Muscle of leg (tissue), 3 donors: ENCODE measurements at regions not wholly inside any gene's neighbourhood (a gene's known extent, or its start where the extent isn't known, plus 50 kb on each side); places are given as distances from the start of the nearest gene placed in this dataset.

Experiments
- DNase-seq: peaks from one replicate; pipeline ENCODE4 v3.0.0; 2013
- H3K27ac ChIP-seq: one replicate; pipeline ENCODE4 v1.5.1; 2013; ENCODE audit warnings: mild to moderate bottlenecking, low read length, control low read depth
- H3K27me3 ChIP-seq: one replicate; pipeline ENCODE4 v1.6.1; 2013; ENCODE audit warnings: low read length; ENCODE audit not compliant: control insufficient read depth, insufficient read depth
- H3K36me3 ChIP-seq: one replicate; pipeline ENCODE4 v1.6.1; 2013; ENCODE audit warnings: low read length; ENCODE audit not compliant: control insufficient read depth, insufficient read depth
- H3K4me1 ChIP-seq: one replicate; pipeline ENCODE4 v1.6.1; 2013; ENCODE audit warnings: low read length; ENCODE audit not compliant: control insufficient read depth, insufficient read depth
- H3K4me3 ChIP-seq: one replicate; pipeline ENCODE4 v1.5.1; 2013; ENCODE audit warnings: low read length, control low read depth
- H3K9me3 ChIP-seq: replicated peaks from 2 replicates; pipeline ENCODE4 v1.6.1; 2013; ENCODE audit warnings: low read depth, low read length; ENCODE audit not compliant: control insufficient read depth
- WGBS: methylation state at CpG from one replicate; pipeline ENCODE4 v1.1.5; 2013; ENCODE audit warnings: missing lambda C conversion rate; ENCODE audit not compliant: insufficient coverage; 5-methylcytosine and 5-hydroxymethylcytosine counted together

DNA sequence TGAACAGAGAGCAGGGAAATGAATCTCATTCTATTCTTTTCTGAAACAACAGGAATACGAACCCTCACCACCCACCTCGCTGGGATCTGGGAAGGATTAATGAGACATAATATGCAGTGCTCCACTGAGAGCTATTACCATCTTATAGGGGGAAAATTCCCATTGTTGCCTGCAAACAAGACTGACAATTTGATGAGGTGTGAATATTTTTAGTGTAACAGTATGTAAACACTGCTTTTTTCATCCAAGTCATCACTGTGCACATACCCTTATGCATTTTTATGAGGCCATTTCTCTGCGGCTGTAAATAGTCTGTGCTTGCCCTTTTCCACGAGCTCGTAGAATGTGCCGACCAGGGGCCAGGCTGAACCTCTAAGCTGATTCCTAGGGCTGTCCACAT lies 285.6 kb upstream of the CPEB2 start:
- 33% methylated on average over 1 of the region's 6 CpGs for WGBS

GRCh38 chr4:14719053-14719452 lies 283.2 kb upstream of the CPEB2 start:
- no peak overlapping the region for H3K27ac ChIP-seq
- H3K4me1 ChIP-seq, result no peaks in the 10 kb centered on the region
- H3K4me3 ChIP-seq, result no peak overlapping the region
- no peaks in the 10 kb centered on the region for H3K9me3 ChIP-seq
- H3K36me3 ChIP-seq, result no peaks in the 10 kb centered on the region
- 100% methylated on average over 1 of the region's 3 CpGs for WGBS
- no peak for DNase-seq
- no peaks in the 10 kb centered on the region for H3K27me3 ChIP-seq

More for the DNA sequence above, 285.6 kb upstream of the CPEB2 start:
- Histone ChIP-seq H3K27ac (no peak overlapping the region), H3K9me3 (no peaks in the 10 kb centered on the region), H3K27me3 (no peaks in the 10 kb centered on the region), H3K4me1 (no peaks in the 10 kb centered on the region), H3K36me3 (no peaks in the 10 kb centered on the region), H3K4me3 (no peak overlapping the region)
- DNase-seq, result peak; percentile 14

- H3K36me3 ChIP-seq, result no peaks in the 10 kb centered on the region
- no peak overlapping the region for H3K4me3 ChIP-seq
- H3K27ac ChIP-seq, result no peak overlapping the region
- no peaks in the 10 kb centered on the region for H3K4me1 ChIP-seq
- peaks cover 2% of the 10 kb centered on the region for H3K9me3 ChIP-seq
- 56% methylated on average over 1 of the region's 3 CpGs for WGBS
- H3K27me3 ChIP-seq, result no peaks in the 10 kb centered on the region
- DNase-seq, result no peak
Measured at GRCh38 chr4:14726441-14726840, 275.8 kb upstream of the CPEB2 start.

- H3K9me3 ChIP-seq, result peaks cover 2% of the 10 kb centered on the region
- no peak overlapping the region for H3K4me3 ChIP-seq
- WGBS, result no CpG with 5 or more reads among the region's 4 CpGs
- no peak for DNase-seq
- H3K4me1 ChIP-seq, result no peaks in the 10 kb centered on the region
- H3K27me3 ChIP-seq, result no peaks in the 10 kb centered on the region
- no peaks in the 10 kb centered on the region for H3K36me3 ChIP-seq
- H3K27ac ChIP-seq, result no peak overlapping the region
Measured at GRCh38 chr4:14726877-14727361, 275.4 kb upstream of the CPEB2 start.

DNA sequence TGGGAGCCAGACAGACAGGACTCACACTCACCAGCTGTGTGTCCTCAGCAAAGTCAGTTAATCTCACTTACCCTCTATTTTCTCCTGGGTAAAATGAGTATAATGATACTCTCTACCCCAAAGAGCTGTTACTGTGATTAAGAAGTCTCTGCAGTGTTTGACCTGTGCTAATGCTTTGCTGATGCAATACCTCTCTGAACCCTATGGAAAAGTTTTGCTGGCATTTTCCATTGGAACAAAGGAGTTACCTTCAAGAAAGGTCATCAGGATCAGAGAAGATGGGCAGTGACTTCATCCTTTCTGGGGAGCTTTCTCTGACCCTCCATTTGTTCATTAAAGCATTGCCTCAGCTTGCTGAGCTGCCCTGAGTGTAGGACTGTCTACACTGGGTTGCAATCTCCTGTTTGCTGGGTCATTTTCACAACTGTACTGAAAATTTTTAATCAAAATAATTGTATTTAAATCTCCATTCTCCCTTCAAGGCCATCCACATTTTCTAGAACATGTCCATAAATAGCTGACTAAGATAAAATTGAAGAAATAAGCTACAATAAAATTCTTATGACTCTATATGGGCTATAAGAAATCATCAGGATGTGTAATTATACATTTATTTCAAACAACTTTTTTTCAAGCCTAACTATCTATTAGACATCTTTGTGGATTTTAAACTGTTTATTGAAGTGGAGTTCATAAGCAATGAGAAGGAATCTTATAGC lies 272.8 kb upstream of the CPEB2 start:
- Histone ChIP-seq H3K4me1 (no peaks in the 10 kb centered on the region), H3K27me3 (no peaks in the 10 kb centered on the region), H3K36me3 (no peaks in the 10 kb centered on the region), H3K9me3 (peaks cover 2% of the 10 kb centered on the region), H3K4me3 (no peak overlapping the region), H3K27ac (no peak overlapping the region)
- DNase-seq, result no peak

- Histone ChIP-seq H3K27ac (no peak overlapping the region), H3K9me3 (no peaks in the 10 kb centered on the region), H3K27me3 (no peaks in the 10 kb centered on the region), H3K4me3 (no peak overlapping the region), H3K36me3 (no peaks in the 10 kb centered on the region), H3K4me1 (no peaks in the 10 kb centered on the region)
- no CpG with 5 or more reads among the region's 1 CpG for WGBS
- no peak for DNase-seq
Measured at GRCh38 chr4:14742054-14742453, 260.2 kb upstream of the CPEB2 start.

DNA sequence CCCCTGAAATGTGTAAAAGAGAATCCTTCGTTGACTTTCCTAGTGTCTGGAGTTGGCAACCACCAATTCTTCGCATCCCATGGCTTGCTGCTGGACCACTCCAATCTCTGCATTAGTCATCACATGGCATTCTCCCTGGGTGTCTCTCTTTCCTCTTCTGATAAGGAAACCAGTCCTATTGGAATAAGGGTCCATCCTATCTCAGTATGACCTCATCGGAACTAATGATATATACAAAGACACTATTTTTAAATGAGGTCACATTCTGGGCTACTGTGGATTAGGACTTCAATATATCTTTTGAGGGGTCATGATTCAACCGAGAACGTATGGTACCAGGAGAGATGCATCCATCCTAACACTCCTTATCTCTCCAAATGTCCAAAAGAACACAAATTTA lies 259.1 kb upstream of the CPEB2 start:
- Histone ChIP-seq H3K27ac (no peak overlapping the region), H3K4me3 (no peak overlapping the region), H3K27me3 (no peaks in the 10 kb centered on the region), H3K4me1 (no peaks in the 10 kb centered on the region), H3K36me3 (no peaks in the 10 kb centered on the region), H3K9me3 (no peaks in the 10 kb centered on the region)
- WGBS, result 80% methylated on average over 1 of the region's 5 CpGs
- DNase-seq, result no peak

DNA sequence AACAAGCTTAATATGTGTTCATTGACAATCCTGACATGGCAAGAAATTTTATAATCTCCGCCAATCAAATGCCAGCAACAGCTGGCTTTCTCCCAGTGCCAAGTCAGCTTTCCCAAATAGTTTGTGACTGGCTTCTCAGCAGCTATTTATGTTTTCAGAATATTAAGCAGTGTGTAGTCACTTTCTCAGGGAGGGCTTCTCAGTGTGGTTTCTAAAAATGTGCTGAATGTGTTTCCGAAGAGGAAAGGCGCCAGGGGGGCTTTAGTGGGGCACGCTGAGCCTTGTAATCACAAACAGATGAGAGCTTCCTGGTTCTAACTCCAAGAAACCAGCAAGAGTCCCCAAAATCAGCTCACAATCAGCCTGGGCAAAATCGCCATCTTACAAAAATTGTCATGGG lies 258.7 kb upstream of the CPEB2 start:
- no peak overlapping the region for H3K4me3 ChIP-seq
- peak; percentile 5 for DNase-seq
- no peaks in the 10 kb centered on the region for H3K36me3 ChIP-seq
- 37% methylated on average over 3 of the region's 5 CpGs for WGBS
- H3K9me3 ChIP-seq, result no peaks in the 10 kb centered on the region
- H3K4me1 ChIP-seq, result no peaks in the 10 kb centered on the region
- H3K27ac ChIP-seq, result no peak overlapping the region
- H3K27me3 ChIP-seq, result no peaks in the 10 kb centered on the region

GRCh38 chr4:14744346-14744745 lies 257.9 kb upstream of the CPEB2 start:
- H3K9me3 ChIP-seq, result no peaks in the 10 kb centered on the region
- no peak overlapping the region for H3K27ac ChIP-seq
- no peaks in the 10 kb centered on the region for H3K27me3 ChIP-seq
- WGBS, result 43% methylated on average over 1 of the region's 4 CpGs
- no peaks in the 10 kb centered on the region for H3K36me3 ChIP-seq
- H3K4me1 ChIP-seq, result no peaks in the 10 kb centered on the region
- no peak overlapping the region for H3K4me3 ChIP-seq
- no peak for DNase-seq

DNA sequence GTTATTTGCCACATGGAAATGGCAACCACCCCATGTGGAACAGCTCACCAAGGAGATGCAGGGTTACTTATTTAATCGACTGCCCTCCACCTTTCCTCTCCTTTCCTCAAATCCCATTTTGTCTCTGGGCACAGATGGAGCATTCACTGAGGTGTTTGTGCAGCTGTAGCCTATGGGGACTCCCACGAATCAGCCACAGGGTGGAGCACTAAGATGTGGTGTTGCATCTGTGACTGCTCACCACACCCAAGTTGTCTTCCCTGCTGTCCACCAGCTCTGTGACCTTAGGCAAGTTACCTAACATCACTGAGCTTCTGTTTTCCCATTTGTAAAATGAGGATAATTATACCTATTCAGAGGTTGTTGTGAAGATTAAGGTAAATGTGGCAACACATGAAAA lies 252.4 kb upstream of the CPEB2 start:
- no peak overlapping the region for H3K4me3 ChIP-seq
- no peaks in the 10 kb centered on the region for H3K27me3 ChIP-seq
- DNase-seq, result peak; percentile 5
- H3K4me1 ChIP-seq, result no peaks in the 10 kb centered on the region
- no CpG with 5 or more reads among the region's 2 CpGs for WGBS
- H3K36me3 ChIP-seq, result no peaks in the 10 kb centered on the region
- H3K27ac ChIP-seq, result no peak overlapping the region
- peaks cover 18% of the 10 kb centered on the region for H3K9me3 ChIP-seq
